ENCODE measurements at regions not wholly inside any gene's neighbourhood (a gene's known extent, or its start where the extent isn't known, plus 50 kb on each side); places are given as distances from the start of the nearest gene placed in this dataset.

- Histone ChIP-seq H3K4me1 (ENCODE audit: insufficient read depth, low read length) (no peaks in the 10 kb centered on the region), H3K27me3 (ENCODE audit: control insufficient read depth in 1 of 2, insufficient read depth in 2 of 2, low read length in 2 of 2) (no peaks in the 10 kb centered on the region), H3K4me3 (ENCODE audit: low read length) (no peak overlapping the region), H3K27ac (ENCODE audit: low read depth in 1 of 2, low read length in 2 of 2) (no peak overlapping the region), H3K9me3 (ENCODE audit: control insufficient read depth in 1 of 2, insufficient read depth in 1 of 2, low read length in 2 of 2) (no peaks in the 10 kb centered on the region), H3K36me3 (ENCODE audit: insufficient read depth, low read length) (no peaks in the 10 kb centered on the region)
- Mint-ChIP-seq H3K27me3 (no peaks in the 10 kb centered on the region), H3K4me3 (no peak overlapping the region), H3K4me1 (ENCODE audit: low read depth) (no peaks in the 10 kb centered on the region), H3K36me3 (ENCODE audit: low read depth) (no peaks in the 10 kb centered on the region), H3K27ac (no peak overlapping the region), H3K9me3 (peaks cover 3% of the 10 kb centered on the region)
- no peak for ATAC-seq (ENCODE audit: poor library complexity)
- ChIA-PET POLR2A (no interaction called here), CTCF (no interaction called here)
- TF ChIP-seq CTCF (IDR thresholded peaks at IDR 0.05) = no peak
- intact Hi-C loops (cut with DNase I, micrococcal nuclease) = no loop called here
- no peak for DNase-seq
Observed at GRCh38 chr18:52077251-52077983, 262.6 kb upstream of the DCC start.

GRCh38 chr18:52082246-52082645 lies 257.8 kb upstream of the DCC start:
- no peaks in the 10 kb centered on the region for H3K36me3 ChIP-seq (ENCODE audit: insufficient read depth, low read length)
- H3K4me3 Mint-ChIP-seq = no peak overlapping the region
- no peaks in the 10 kb centered on the region for H3K27me3 Mint-ChIP-seq
- no peaks in the 10 kb centered on the region for H3K27me3 ChIP-seq (ENCODE audit: control insufficient read depth in 1 of 2, insufficient read depth in 2 of 2, low read length in 2 of 2)
- no peak for DNase-seq
- ATAC-seq (ENCODE audit: poor library complexity) = no peak
- no peak overlapping the region for H3K27ac ChIP-seq (ENCODE audit: low read depth in 1 of 2, low read length in 2 of 2)
- H3K27ac Mint-ChIP-seq = no peak overlapping the region
- no peaks in the 10 kb centered on the region for H3K36me3 Mint-ChIP-seq (ENCODE audit: low read depth)
- no peaks in the 10 kb centered on the region for H3K4me1 Mint-ChIP-seq (ENCODE audit: low read depth)
- POLR2A ChIA-PET = no interaction called here
- no peak for TF ChIP-seq CTCF (IDR thresholded peaks at IDR 0.05)
- CTCF ChIA-PET = no interaction called here
- H3K9me3 ChIP-seq (ENCODE audit: control insufficient read depth in 1 of 2, insufficient read depth in 1 of 2, low read length in 2 of 2) = no peaks in the 10 kb centered on the region
- intact Hi-C loops (cut with DNase I, micrococcal nuclease) = no loop called here
- no peak overlapping the region for H3K4me3 ChIP-seq (ENCODE audit: low read length)
- H3K4me1 ChIP-seq (ENCODE audit: insufficient read depth, low read length) = no peaks in the 10 kb centered on the region
- H3K9me3 Mint-ChIP-seq = no peaks in the 10 kb centered on the region

- no peaks in the 10 kb centered on the region for H3K9me3 Mint-ChIP-seq
- Histone ChIP-seq H3K4me3 (ENCODE audit: low read length) (no peak overlapping the region), H3K27me3 (ENCODE audit: control insufficient read depth in 1 of 2, insufficient read depth in 2 of 2, low read length in 2 of 2) (no peaks in the 10 kb centered on the region), H3K9me3 (ENCODE audit: control insufficient read depth in 1 of 2, insufficient read depth in 1 of 2, low read length in 2 of 2) (no peaks in the 10 kb centered on the region), H3K4me1 (ENCODE audit: insufficient read depth, low read length) (no peaks in the 10 kb centered on the region), H3K36me3 (ENCODE audit: insufficient read depth, low read length) (no peaks in the 10 kb centered on the region), H3K27ac (ENCODE audit: low read depth in 1 of 2, low read length in 2 of 2) (no peak overlapping the region)
- DNase-seq (no peak), ATAC-seq (ENCODE audit: poor library complexity) (no peak)
- no peak for TF ChIP-seq CTCF (IDR thresholded peaks at IDR 0.05)
- H3K27ac Mint-ChIP-seq = no peak overlapping the region
- CTCF ChIA-PET = no interaction called here
- H3K27me3 Mint-ChIP-seq = no peaks in the 10 kb centered on the region
- POLR2A ChIA-PET = no interaction called here
- no peaks in the 10 kb centered on the region for H3K36me3 Mint-ChIP-seq (ENCODE audit: low read depth)
- intact Hi-C loops (cut with DNase I, micrococcal nuclease) = no loop called here
- H3K4me1 Mint-ChIP-seq (ENCODE audit: low read depth) = no peaks in the 10 kb centered on the region
- no peak overlapping the region for H3K4me3 Mint-ChIP-seq
Observed at GRCh38 chr18:52087140-52087539, 252.9 kb upstream of the DCC start.

Measured in CD4-positive, alpha-beta T cell (primary cell).